GM23338 (cell line): ENCODE measurements at regions not wholly inside any gene's neighbourhood (a gene's known extent, or its start where the extent isn't known, plus 50 kb on each side); places are given as distances from the start of the nearest gene placed in this dataset.

Experiments
- ATAC-seq: fragments of 200-7000 bp; cut with Tn5 transposase; 3 replicates; pipeline ENCODE4 v1.9.1; 2020
- DNase-seq: peaks from one replicate; pipeline ENCODE4 v3.0.0-alpha.2; 2015; ENCODE audit warnings: low spot score
- H2AFZ ChIP-seq: fragments of 200-600 bp; sonication (generic); 2 replicates; pipeline ENCODE4 v1.8.0; 2016; ENCODE audit warnings: antibody characterized with exemption, mild to moderate bottlenecking, moderate library complexity
- H3F3A ChIP-seq: fragments of 200-600 bp; sonication (generic); replicated peaks from 2 replicates; pipeline ENCODE4 v1.8.0; 2017; ENCODE audit warnings: antibody characterized with exemption, mixed run types, low read depth
- H3K27ac ChIP-seq: fragments of 200-600 bp; sonication (generic); 2 replicates; pipeline ENCODE4 v1.6.1; 2016; ENCODE audit warnings: low read depth
- H3K27me3 ChIP-seq: fragments of 200-600 bp; sonication (generic); 2 replicates; pipeline ENCODE4 v1.8.0; 2016; ENCODE audit warnings: mild to moderate bottlenecking, mixed run types, moderate library complexity; ENCODE audit not compliant: insufficient read depth
- H3K36me3 ChIP-seq: fragments of 200-600 bp; sonication (generic); 2 replicates; pipeline ENCODE4 v1.8.0; 2016; ENCODE audit warnings: mild to moderate bottlenecking; ENCODE audit not compliant: insufficient read depth
- H3K4me1 ChIP-seq: fragments of 200-600 bp; sonication (generic); 2 replicates; pipeline ENCODE4 v1.8.0; 2016; ENCODE audit warnings: mild to moderate bottlenecking, moderate library complexity; ENCODE audit not compliant: insufficient read depth
- H3K4me2 ChIP-seq: fragments of 200-600 bp; sonication (generic); 2 replicates; pipeline ENCODE4 v1.7.1; 2017; ENCODE audit warnings: mixed run types
- H3K4me3 ChIP-seq: fragments of 200-600 bp; sonication (generic); 2 replicates; pipeline ENCODE4 v1.6.1; 2016; ENCODE audit warnings: mixed run types
- H3K79me2 ChIP-seq: fragments of 200-600 bp; sonication (generic); replicated peaks from 2 replicates; pipeline ENCODE4 v1.8.0; 2017; ENCODE audit warnings: mild to moderate bottlenecking; ENCODE audit not compliant: insufficient read depth
- H3K9me2 ChIP-seq: fragments of 200-600 bp; sonication (generic); 2 replicates; pipeline ENCODE4 v1.8.0; 2017; ENCODE audit not compliant: insufficient read depth
- H4K20me1 ChIP-seq: fragments of 200-600 bp; sonication (generic); replicated peaks from 2 replicates; pipeline ENCODE4 v1.8.0; 2017; ENCODE audit warnings: mild to moderate bottlenecking; ENCODE audit not compliant: insufficient read depth
- H3K27ac Mint-ChIP-seq: 2 replicates; pipeline ENCODE4 v1.8.0; 2020; ENCODE audit warnings: inconsistent platforms, mild to moderate bottlenecking, moderate library complexity, mixed read lengths
- H3K27me3 Mint-ChIP-seq: 3 replicates; pipeline ENCODE4 v1.8.0; 2022; ENCODE audit warnings: low read depth, mild to moderate bottlenecking, moderate library complexity, mixed read lengths, inconsistent platforms; ENCODE audit not compliant: insufficient read depth, poor library complexity
- H3K36me3 Mint-ChIP-seq: 3 replicates; pipeline ENCODE4 v1.8.0; 2021; ENCODE audit warnings: low read depth, mild to moderate bottlenecking, inconsistent platforms, moderate library complexity, mixed read lengths
- H3K4me1 Mint-ChIP-seq: 3 replicates; pipeline ENCODE4 v1.8.0; 2020; ENCODE audit warnings: mild to moderate bottlenecking, inconsistent platforms, mixed read lengths
- H3K4me3 Mint-ChIP-seq: 3 replicates; pipeline ENCODE4 v1.8.0; 2021; ENCODE audit warnings: moderate library complexity, mild to moderate bottlenecking, inconsistent platforms, mixed read lengths
- H3K9me3 Mint-ChIP-seq: 3 replicates; pipeline ENCODE4 v1.8.0; 2020; ENCODE audit warnings: moderate library complexity, mild to moderate bottlenecking, inconsistent platforms, mixed read lengths
- CREB1 ChIP-seq: fragments of 250-450 bp; sonication (Bioruptor Pico); IDR thresholded peaks from 2 replicates; pipeline ENCODE4 v1.5.0; 2020; ENCODE audit warnings: low read depth, mild to moderate bottlenecking, moderate library complexity
- EZH2 ChIP-seq: fragments of 200-600 bp; sonication (generic); IDR thresholded peaks from one replicate; pipeline ENCODE4 v1.8.0; 2017; ENCODE audit warnings: antibody characterized with exemption, mild to moderate bottlenecking, low read depth; ENCODE audit not compliant: unreplicated experiment
- EZH2phosphoT487 ChIP-seq: fragments of 200-600 bp; sonication (generic); IDR thresholded peaks from one replicate; pipeline ENCODE4 v1.8.1; 2018; ENCODE audit warnings: antibody characterized with exemption; ENCODE audit not compliant: unreplicated experiment
- JUNB ChIP-seq: IDR thresholded peaks from one replicate; pipeline ENCODE4 v1.6.1; 2016; ENCODE audit warnings: antibody characterized with exemption; ENCODE audit not compliant: unreplicated experiment
- NANOG ChIP-seq: IDR thresholded peaks from 2 replicates; pipeline ENCODE4 v1.6.1; 2016; ENCODE audit warnings: antibody characterized with exemption, borderline replicate concordance
- POLR2AphosphoS5 ChIP-seq: IDR thresholded peaks from 2 replicates; pipeline ENCODE4 v1.6.1; 2016; ENCODE audit warnings: antibody characterized with exemption, low read depth
- ZNF114 ChIP-seq: fragments of 250-450 bp; sonication (Bioruptor Pico); IDR thresholded peaks from 2 replicates; pipeline ENCODE4 v1.5.0; 2020; ENCODE audit warnings: mild to moderate bottlenecking, moderate library complexity
- ZNF331 ChIP-seq: fragments of 250-450 bp; sonication (Bioruptor Pico); IDR thresholded peaks from 2 replicates; pipeline ENCODE4 v1.5.0; 2020; ENCODE audit warnings: low read depth, mild to moderate bottlenecking, moderate library complexity
- TF ChIP-seq, protein P1 (sequence below): fragments of 250-450 bp; sonication (Bioruptor Pico); IDR thresholded peaks from 2 replicates; pipeline ENCODE4 v1.5.0; 2020; ENCODE audit warnings: mild to moderate bottlenecking, moderate library complexity
- TF ChIP-seq, protein P2 (sequence below): IDR thresholded peaks from 2 replicates; pipeline ENCODE4 v1.6.1; 2016; ENCODE audit warnings: antibody characterized with exemption

DNA sequence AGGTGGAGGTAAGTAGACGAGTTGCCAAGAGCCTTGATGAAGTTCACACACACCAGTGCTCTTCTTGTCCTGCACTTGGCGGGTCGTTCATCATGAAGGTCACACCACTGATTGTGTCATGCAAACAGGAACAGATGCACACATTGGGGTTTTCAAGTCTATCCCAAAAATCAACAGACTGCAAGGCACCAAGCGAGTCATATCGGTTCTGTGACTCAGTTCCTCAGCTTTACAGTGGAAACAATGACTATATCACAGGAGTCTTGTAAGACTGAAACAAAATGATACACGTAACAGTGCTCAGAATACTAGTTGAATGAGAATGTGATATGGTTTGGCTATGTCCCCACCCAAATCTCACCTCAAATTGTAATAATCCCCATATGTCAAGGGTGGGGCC, 526.9 kb upstream of the ID2 start (continued):
- TF ChIP-seq, protein P1, sequence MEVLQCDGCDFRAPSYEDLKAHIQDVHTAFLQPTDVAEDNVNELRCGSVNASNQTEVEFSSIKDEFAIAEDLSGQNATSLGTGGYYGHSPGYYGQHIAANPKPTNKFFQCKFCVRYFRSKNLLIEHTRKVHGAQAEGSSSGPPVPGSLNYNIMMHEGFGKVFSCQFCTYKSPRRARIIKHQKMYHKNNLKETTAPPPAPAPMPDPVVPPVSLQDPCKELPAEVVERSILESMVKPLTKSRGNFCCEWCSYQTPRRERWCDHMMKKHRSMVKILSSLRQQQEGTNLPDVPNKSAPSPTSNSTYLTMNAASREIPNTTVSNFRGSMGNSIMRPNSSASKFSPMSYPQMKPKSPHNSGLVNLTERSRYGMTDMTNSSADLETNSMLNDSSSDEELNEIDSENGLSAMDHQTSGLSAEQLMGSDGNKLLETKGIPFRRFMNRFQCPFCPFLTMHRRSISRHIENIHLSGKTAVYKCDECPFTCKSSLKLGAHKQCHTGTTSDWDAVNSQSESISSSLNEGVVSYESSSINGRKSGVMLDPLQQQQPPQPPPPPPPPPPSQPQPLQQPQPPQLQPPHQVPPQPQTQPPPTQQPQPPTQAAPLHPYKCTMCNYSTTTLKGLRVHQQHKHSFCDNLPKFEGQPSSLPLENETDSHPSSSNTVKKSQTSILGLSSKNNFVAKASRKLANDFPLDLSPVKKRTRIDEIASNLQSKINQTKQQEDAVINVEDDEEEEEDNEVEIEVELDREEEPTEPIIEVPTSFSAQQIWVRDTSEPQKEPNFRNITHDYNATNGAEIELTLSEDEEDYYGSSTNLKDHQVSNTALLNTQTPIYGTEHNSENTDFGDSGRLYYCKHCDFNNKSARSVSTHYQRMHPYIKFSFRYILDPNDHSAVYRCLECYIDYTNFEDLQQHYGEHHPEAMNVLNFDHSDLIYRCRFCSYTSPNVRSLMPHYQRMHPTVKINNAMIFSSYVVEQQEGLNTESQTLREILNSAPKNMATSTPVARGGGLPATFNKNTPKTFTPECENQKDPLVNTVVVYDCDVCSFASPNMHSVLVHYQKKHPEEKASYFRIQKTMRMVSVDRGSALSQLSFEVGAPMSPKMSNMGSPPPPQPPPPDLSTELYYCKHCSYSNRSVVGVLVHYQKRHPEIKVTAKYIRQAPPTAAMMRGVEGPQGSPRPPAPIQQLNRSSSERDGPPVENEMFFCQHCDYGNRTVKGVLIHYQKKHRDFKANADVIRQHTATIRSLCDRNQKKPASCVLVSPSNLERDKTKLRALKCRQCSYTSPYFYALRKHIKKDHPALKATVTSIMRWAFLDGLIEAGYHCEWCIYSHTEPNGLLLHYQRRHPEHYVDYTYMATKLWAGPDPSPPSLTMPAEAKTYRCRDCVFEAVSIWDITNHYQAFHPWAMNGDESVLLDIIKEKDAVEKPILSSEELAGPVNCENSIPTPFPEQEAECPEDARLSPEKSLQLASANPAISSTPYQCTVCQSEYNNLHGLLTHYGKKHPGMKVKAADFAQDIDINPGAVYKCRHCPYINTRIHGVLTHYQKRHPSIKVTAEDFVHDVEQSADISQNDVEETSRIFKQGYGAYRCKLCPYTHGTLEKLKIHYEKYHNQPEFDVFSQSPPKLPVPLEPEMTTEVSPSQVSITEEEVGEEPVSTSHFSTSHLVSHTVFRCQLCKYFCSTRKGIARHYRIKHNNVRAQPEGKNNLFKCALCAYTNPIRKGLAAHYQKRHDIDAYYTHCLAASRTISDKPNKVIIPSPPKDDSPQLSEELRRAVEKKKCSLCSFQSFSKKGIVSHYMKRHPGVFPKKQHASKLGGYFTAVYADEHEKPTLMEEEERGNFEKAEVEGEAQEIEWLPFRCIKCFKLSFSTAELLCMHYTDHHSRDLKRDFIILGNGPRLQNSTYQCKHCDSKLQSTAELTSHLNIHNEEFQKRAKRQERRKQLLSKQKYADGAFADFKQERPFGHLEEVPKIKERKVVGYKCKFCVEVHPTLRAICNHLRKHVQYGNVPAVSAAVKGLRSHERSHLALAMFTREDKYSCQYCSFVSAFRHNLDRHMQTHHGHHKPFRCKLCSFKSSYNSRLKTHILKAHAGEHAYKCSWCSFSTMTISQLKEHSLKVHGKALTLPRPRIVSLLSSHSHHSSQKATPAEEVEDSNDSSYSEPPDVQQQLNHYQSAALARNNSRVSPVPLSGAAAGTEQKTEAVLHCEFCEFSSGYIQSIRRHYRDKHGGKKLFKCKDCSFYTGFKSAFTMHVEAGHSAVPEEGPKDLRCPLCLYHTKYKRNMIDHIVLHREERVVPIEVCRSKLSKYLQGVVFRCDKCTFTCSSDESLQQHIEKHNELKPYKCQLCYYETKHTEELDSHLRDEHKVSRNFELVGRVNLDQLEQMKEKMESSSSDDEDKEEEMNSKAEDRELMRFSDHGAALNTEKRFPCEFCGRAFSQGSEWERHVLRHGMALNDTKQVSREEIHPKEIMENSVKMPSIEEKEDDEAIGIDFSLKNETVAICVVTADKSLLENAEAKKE (CRISPR knock-in tag): no peak
- TF ChIP-seq ZNF114 (CRISPR knock-in tag): no peak

DNA sequence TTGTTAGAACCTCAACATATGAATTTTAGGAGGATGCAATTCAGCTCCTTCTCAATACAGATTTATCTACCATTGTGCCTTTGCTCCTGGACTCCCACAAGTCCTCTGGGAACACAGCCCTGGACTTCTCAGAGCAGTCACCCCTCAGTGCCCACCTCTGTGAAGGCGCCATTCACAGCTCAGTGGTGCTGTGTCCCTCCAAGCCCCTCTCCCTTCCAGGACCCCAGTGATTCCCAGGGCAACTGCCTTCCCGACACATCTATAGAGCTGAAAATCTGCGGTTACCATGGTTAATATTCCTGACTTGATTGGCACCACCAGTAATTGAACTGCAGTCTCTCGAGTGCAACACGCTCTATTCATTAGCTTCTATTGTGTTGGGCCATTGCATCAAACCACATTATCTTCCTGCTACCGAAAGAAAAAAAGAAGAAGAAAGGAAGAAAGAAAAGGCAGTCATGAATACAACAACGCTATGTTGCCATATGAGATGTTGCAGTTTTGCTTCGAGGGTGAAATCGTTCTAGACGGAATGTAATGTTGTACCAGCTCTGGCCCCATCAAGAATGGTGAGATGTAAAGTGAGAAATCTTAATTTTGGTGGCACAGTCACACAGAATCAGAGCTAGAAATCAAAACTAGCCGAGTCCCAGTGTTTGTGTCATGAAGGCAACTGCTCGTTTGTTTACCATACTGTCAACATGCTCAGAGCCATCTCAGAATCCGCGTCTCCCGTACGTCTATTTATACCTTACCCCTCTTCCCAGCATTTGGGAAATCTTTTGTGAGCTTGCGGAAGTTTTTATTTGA, 524.0 kb upstream of the ID2 start:
- no peaks in the 10 kb centered on the region for H3F3A ChIP-seq
- Mint-ChIP-seq H3K27me3 (peaks cover 5% of the 10 kb centered on the region), H3K9me3 (peaks cover 9% of the 10 kb centered on the region; the same call in 2 of the 3 replicates), H3K27ac (no peak overlapping the region), H3K4me1 (peaks cover 28% of the 10 kb centered on the region), H3K4me3 (no peak overlapping the region), H3K36me3 (peaks cover 6% of the 10 kb centered on the region)
- ATAC-seq (no peak), DNase-seq (no peak)
- peaks cover 22% of the 10 kb centered on the region for H3K4me1 ChIP-seq
- no peaks in the 10 kb centered on the region for H3K27me3 ChIP-seq
- peak overlapping the region; percentile 8; the same call in 1 of the 2 replicates for H2AFZ ChIP-seq
- H3K79me2 ChIP-seq: no peaks in the 10 kb centered on the region
- 0 out of 2 replicates have a peak overlapping the region, but pooled peaks have one; percentile 22 for H3K4me2 ChIP-seq
- H3K36me3 ChIP-seq: no peaks in the 10 kb centered on the region
- no peak overlapping the region for H3K4me3 ChIP-seq
- no peak overlapping the region for H3K27ac ChIP-seq
- no peaks in the 10 kb centered on the region for H4K20me1 ChIP-seq
- 0 out of 2 replicates have a peak, but pooled peaks cover 8% of the 10 kb centered on the region for H3K9me2 ChIP-seq
- TF ChIP-seq JUNB (no peak), ZNF331 (CRISPR knock-in tag) (no peak), NANOG (no peak), ZNF114 (CRISPR knock-in tag) (no peak), POLR2AphosphoS5 (no peak), EZH2phosphoT487 (no peak), EZH2 (no peak), CREB1 (CRISPR knock-in tag) (no peak)
- TF ChIP-seq, protein P2, sequence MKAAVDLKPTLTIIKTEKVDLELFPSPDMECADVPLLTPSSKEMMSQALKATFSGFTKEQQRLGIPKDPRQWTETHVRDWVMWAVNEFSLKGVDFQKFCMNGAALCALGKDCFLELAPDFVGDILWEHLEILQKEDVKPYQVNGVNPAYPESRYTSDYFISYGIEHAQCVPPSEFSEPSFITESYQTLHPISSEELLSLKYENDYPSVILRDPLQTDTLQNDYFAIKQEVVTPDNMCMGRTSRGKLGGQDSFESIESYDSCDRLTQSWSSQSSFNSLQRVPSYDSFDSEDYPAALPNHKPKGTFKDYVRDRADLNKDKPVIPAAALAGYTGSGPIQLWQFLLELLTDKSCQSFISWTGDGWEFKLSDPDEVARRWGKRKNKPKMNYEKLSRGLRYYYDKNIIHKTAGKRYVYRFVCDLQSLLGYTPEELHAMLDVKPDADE: no peak
